Esophagus muscularis mucosa (tissue), 3 donors: ENCODE measurements at regions not wholly inside any gene's neighbourhood (a gene's known extent, or its start where the extent isn't known, plus 50 kb on each side); places are given as distances from the start of the nearest gene placed in this dataset.

ENCODE experiments used
- CTCF ChIP-seq, 3 experiments: fragments of 200-600 bp in 2 of 3; fragments of 450-650 bp in 1 of 3; sonication (generic) in 2 of 3; IDR thresholded peaks; one replicate each; pipeline ENCODE4 v1.5.1; 2017 to 2019; ENCODE audit warnings: antibody characterized with exemption in 3 of 3, mild to moderate bottlenecking in 2 of 3, moderate library complexity in 1 of 3
- POLR2A ChIP-seq: fragments of 450-650 bp; IDR thresholded peaks from one replicate; pipeline ENCODE4 v1.6.1; 2017; ENCODE audit warnings: antibody characterized with exemption, moderate library complexity, mild to moderate bottlenecking, low read depth

- TF ChIP-seq CTCF (IDR thresholded peaks at IDR 0.05) (no peak), POLR2A (no peak)
These were observed 156.9 kb downstream of the KCTD15 start for GRCh38 chr19:33953592-33953991.
